GM23338 (cell line): ENCODE measurements at regions not wholly inside any gene's neighbourhood (a gene's known extent, or its start where the extent isn't known, plus 50 kb on each side); places are given as distances from the start of the nearest gene placed in this dataset.

Source experiments
- ATAC-seq: fragments of 200-7000 bp; cut with Tn5 transposase; 3 replicates; pipeline ENCODE4 v1.9.1; 2020
- DNase-seq: peaks from one replicate; pipeline ENCODE4 v3.0.0-alpha.2; 2015; ENCODE audit warnings: low spot score
- H2AFZ ChIP-seq: fragments of 200-600 bp; sonication (generic); 2 replicates; pipeline ENCODE4 v1.8.0; 2016; ENCODE audit warnings: antibody characterized with exemption, mild to moderate bottlenecking, moderate library complexity
- H3F3A ChIP-seq: fragments of 200-600 bp; sonication (generic); replicated peaks from 2 replicates; pipeline ENCODE4 v1.8.0; 2017; ENCODE audit warnings: antibody characterized with exemption, mixed run types, low read depth
- H3K27ac ChIP-seq: fragments of 200-600 bp; sonication (generic); 2 replicates; pipeline ENCODE4 v1.6.1; 2016; ENCODE audit warnings: low read depth
- H3K27me3 ChIP-seq: fragments of 200-600 bp; sonication (generic); 2 replicates; pipeline ENCODE4 v1.8.0; 2016; ENCODE audit warnings: mild to moderate bottlenecking, mixed run types, moderate library complexity; ENCODE audit not compliant: insufficient read depth
- H3K36me3 ChIP-seq: fragments of 200-600 bp; sonication (generic); 2 replicates; pipeline ENCODE4 v1.8.0; 2016; ENCODE audit warnings: mild to moderate bottlenecking; ENCODE audit not compliant: insufficient read depth
- H3K4me1 ChIP-seq: fragments of 200-600 bp; sonication (generic); 2 replicates; pipeline ENCODE4 v1.8.0; 2016; ENCODE audit warnings: mild to moderate bottlenecking, moderate library complexity; ENCODE audit not compliant: insufficient read depth
- H3K4me2 ChIP-seq: fragments of 200-600 bp; sonication (generic); 2 replicates; pipeline ENCODE4 v1.7.1; 2017; ENCODE audit warnings: mixed run types
- H3K4me3 ChIP-seq: fragments of 200-600 bp; sonication (generic); 2 replicates; pipeline ENCODE4 v1.6.1; 2016; ENCODE audit warnings: mixed run types
- H3K79me2 ChIP-seq: fragments of 200-600 bp; sonication (generic); replicated peaks from 2 replicates; pipeline ENCODE4 v1.8.0; 2017; ENCODE audit warnings: mild to moderate bottlenecking; ENCODE audit not compliant: insufficient read depth
- H3K9me2 ChIP-seq: fragments of 200-600 bp; sonication (generic); 2 replicates; pipeline ENCODE4 v1.8.0; 2017; ENCODE audit not compliant: insufficient read depth
- H4K20me1 ChIP-seq: fragments of 200-600 bp; sonication (generic); replicated peaks from 2 replicates; pipeline ENCODE4 v1.8.0; 2017; ENCODE audit warnings: mild to moderate bottlenecking; ENCODE audit not compliant: insufficient read depth
- H3K27ac Mint-ChIP-seq: 2 replicates; pipeline ENCODE4 v1.8.0; 2020; ENCODE audit warnings: inconsistent platforms, mild to moderate bottlenecking, moderate library complexity, mixed read lengths
- H3K27me3 Mint-ChIP-seq: 3 replicates; pipeline ENCODE4 v1.8.0; 2022; ENCODE audit warnings: low read depth, mild to moderate bottlenecking, moderate library complexity, mixed read lengths, inconsistent platforms; ENCODE audit not compliant: insufficient read depth, poor library complexity
- H3K36me3 Mint-ChIP-seq: 3 replicates; pipeline ENCODE4 v1.8.0; 2021; ENCODE audit warnings: low read depth, mild to moderate bottlenecking, inconsistent platforms, moderate library complexity, mixed read lengths
- H3K4me1 Mint-ChIP-seq: 3 replicates; pipeline ENCODE4 v1.8.0; 2020; ENCODE audit warnings: mild to moderate bottlenecking, inconsistent platforms, mixed read lengths
- H3K4me3 Mint-ChIP-seq: 3 replicates; pipeline ENCODE4 v1.8.0; 2021; ENCODE audit warnings: moderate library complexity, mild to moderate bottlenecking, inconsistent platforms, mixed read lengths
- H3K9me3 Mint-ChIP-seq: 3 replicates; pipeline ENCODE4 v1.8.0; 2020; ENCODE audit warnings: moderate library complexity, mild to moderate bottlenecking, inconsistent platforms, mixed read lengths
- CTCF ChIP-seq, 2 experiments: fragments of 200-600 bp in 1 of 2; sonication (generic) in 1 of 2; conservative IDR thresholded peaks; 2 replicates each; pipeline versions ENCODE4 v1.5.1 to v1.6.1; 2016 to 2017; ENCODE audit warnings: antibody characterized with exemption in 2 of 2, low read depth in 2 of 2, mild to moderate bottlenecking in 2 of 2, moderate library complexity in 1 of 2
- EZH2 ChIP-seq: fragments of 200-600 bp; sonication (generic); IDR thresholded peaks from one replicate; pipeline ENCODE4 v1.8.0; 2017; ENCODE audit warnings: antibody characterized with exemption, mild to moderate bottlenecking, low read depth; ENCODE audit not compliant: unreplicated experiment
- JUNB ChIP-seq: IDR thresholded peaks from one replicate; pipeline ENCODE4 v1.6.1; 2016; ENCODE audit warnings: antibody characterized with exemption; ENCODE audit not compliant: unreplicated experiment
- NANOG ChIP-seq: IDR thresholded peaks from 2 replicates; pipeline ENCODE4 v1.6.1; 2016; ENCODE audit warnings: antibody characterized with exemption, borderline replicate concordance
- STAT1 ChIP-seq: IDR thresholded peaks from one replicate; pipeline ENCODE4 v1.6.1; 2016; ENCODE audit warnings: antibody characterized with exemption; ENCODE audit not compliant: unreplicated experiment
- ZNF114 ChIP-seq: fragments of 250-450 bp; sonication (Bioruptor Pico); IDR thresholded peaks from 2 replicates; pipeline ENCODE4 v1.5.0; 2020; ENCODE audit warnings: mild to moderate bottlenecking, moderate library complexity
- ZNF331 ChIP-seq: fragments of 250-450 bp; sonication (Bioruptor Pico); IDR thresholded peaks from 2 replicates; pipeline ENCODE4 v1.5.0; 2020; ENCODE audit warnings: low read depth, mild to moderate bottlenecking, moderate library complexity
- TF ChIP-seq, protein P1 (sequence below): IDR thresholded peaks from 2 replicates; pipeline ENCODE4 v1.6.1; 2016; ENCODE audit warnings: antibody characterized with exemption
- TF ChIP-seq, protein P2 (sequence below): fragments of 250-450 bp; sonication (Bioruptor Pico); IDR thresholded peaks from 2 replicates; pipeline ENCODE4 v1.5.0; 2020; ENCODE audit warnings: mild to moderate bottlenecking, moderate library complexity
- TF ChIP-seq, protein P3 (sequence below): IDR thresholded peaks from one replicate; pipeline ENCODE4 v1.6.1; 2018; ENCODE audit warnings: antibody characterized with exemption; ENCODE audit not compliant: unreplicated experiment

DNA sequence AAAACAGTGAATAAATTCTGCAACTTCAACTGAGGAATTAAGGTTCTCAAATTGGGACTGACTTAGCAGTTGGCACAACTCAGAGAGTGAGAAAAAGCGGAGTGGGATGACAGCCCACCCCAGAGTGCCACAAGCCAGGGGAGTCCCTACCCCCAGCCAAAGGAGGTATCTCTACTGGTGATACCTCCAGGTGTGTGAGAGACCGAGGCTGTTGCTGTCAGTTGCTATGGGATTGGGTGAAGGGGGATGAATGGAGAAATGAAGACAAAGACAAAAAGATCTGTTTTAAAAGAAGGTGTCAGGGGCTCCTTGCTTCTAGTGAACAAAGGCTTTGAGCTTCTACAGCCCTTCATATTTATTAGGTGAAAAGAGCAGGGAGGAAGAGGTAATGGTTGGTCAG, 71.4 kb upstream of the UGT2B10 start:
- no peak overlapping the region for H3K4me3 Mint-ChIP-seq
- no peaks in the 10 kb centered on the region for H3K27me3 Mint-ChIP-seq
- no peak overlapping the region for H3K4me2 ChIP-seq
- no peak overlapping the region for H3K27ac ChIP-seq
- H3K4me1 Mint-ChIP-seq: no peaks in the 10 kb centered on the region
- H3K4me3 ChIP-seq: no peak overlapping the region
- H2AFZ ChIP-seq: no peak overlapping the region
- DNase-seq (no peak), ATAC-seq (no peak)
- TF ChIP-seq, protein P1, sequence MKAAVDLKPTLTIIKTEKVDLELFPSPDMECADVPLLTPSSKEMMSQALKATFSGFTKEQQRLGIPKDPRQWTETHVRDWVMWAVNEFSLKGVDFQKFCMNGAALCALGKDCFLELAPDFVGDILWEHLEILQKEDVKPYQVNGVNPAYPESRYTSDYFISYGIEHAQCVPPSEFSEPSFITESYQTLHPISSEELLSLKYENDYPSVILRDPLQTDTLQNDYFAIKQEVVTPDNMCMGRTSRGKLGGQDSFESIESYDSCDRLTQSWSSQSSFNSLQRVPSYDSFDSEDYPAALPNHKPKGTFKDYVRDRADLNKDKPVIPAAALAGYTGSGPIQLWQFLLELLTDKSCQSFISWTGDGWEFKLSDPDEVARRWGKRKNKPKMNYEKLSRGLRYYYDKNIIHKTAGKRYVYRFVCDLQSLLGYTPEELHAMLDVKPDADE: no peak
- TF ChIP-seq ZNF331 (no peak), STAT1 (no peak), ZNF114 (no peak), JUNB (no peak), EZH2 (no peak), CTCF (conservative IDR thresholded peaks at IDR 0.05; ENCODE audit: low read depth in 2 of 2) (no peak), NANOG (no peak)
- TF ChIP-seq, protein P2, sequence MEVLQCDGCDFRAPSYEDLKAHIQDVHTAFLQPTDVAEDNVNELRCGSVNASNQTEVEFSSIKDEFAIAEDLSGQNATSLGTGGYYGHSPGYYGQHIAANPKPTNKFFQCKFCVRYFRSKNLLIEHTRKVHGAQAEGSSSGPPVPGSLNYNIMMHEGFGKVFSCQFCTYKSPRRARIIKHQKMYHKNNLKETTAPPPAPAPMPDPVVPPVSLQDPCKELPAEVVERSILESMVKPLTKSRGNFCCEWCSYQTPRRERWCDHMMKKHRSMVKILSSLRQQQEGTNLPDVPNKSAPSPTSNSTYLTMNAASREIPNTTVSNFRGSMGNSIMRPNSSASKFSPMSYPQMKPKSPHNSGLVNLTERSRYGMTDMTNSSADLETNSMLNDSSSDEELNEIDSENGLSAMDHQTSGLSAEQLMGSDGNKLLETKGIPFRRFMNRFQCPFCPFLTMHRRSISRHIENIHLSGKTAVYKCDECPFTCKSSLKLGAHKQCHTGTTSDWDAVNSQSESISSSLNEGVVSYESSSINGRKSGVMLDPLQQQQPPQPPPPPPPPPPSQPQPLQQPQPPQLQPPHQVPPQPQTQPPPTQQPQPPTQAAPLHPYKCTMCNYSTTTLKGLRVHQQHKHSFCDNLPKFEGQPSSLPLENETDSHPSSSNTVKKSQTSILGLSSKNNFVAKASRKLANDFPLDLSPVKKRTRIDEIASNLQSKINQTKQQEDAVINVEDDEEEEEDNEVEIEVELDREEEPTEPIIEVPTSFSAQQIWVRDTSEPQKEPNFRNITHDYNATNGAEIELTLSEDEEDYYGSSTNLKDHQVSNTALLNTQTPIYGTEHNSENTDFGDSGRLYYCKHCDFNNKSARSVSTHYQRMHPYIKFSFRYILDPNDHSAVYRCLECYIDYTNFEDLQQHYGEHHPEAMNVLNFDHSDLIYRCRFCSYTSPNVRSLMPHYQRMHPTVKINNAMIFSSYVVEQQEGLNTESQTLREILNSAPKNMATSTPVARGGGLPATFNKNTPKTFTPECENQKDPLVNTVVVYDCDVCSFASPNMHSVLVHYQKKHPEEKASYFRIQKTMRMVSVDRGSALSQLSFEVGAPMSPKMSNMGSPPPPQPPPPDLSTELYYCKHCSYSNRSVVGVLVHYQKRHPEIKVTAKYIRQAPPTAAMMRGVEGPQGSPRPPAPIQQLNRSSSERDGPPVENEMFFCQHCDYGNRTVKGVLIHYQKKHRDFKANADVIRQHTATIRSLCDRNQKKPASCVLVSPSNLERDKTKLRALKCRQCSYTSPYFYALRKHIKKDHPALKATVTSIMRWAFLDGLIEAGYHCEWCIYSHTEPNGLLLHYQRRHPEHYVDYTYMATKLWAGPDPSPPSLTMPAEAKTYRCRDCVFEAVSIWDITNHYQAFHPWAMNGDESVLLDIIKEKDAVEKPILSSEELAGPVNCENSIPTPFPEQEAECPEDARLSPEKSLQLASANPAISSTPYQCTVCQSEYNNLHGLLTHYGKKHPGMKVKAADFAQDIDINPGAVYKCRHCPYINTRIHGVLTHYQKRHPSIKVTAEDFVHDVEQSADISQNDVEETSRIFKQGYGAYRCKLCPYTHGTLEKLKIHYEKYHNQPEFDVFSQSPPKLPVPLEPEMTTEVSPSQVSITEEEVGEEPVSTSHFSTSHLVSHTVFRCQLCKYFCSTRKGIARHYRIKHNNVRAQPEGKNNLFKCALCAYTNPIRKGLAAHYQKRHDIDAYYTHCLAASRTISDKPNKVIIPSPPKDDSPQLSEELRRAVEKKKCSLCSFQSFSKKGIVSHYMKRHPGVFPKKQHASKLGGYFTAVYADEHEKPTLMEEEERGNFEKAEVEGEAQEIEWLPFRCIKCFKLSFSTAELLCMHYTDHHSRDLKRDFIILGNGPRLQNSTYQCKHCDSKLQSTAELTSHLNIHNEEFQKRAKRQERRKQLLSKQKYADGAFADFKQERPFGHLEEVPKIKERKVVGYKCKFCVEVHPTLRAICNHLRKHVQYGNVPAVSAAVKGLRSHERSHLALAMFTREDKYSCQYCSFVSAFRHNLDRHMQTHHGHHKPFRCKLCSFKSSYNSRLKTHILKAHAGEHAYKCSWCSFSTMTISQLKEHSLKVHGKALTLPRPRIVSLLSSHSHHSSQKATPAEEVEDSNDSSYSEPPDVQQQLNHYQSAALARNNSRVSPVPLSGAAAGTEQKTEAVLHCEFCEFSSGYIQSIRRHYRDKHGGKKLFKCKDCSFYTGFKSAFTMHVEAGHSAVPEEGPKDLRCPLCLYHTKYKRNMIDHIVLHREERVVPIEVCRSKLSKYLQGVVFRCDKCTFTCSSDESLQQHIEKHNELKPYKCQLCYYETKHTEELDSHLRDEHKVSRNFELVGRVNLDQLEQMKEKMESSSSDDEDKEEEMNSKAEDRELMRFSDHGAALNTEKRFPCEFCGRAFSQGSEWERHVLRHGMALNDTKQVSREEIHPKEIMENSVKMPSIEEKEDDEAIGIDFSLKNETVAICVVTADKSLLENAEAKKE (CRISPR knock-in tag): no peak
- TF ChIP-seq, protein P3, sequence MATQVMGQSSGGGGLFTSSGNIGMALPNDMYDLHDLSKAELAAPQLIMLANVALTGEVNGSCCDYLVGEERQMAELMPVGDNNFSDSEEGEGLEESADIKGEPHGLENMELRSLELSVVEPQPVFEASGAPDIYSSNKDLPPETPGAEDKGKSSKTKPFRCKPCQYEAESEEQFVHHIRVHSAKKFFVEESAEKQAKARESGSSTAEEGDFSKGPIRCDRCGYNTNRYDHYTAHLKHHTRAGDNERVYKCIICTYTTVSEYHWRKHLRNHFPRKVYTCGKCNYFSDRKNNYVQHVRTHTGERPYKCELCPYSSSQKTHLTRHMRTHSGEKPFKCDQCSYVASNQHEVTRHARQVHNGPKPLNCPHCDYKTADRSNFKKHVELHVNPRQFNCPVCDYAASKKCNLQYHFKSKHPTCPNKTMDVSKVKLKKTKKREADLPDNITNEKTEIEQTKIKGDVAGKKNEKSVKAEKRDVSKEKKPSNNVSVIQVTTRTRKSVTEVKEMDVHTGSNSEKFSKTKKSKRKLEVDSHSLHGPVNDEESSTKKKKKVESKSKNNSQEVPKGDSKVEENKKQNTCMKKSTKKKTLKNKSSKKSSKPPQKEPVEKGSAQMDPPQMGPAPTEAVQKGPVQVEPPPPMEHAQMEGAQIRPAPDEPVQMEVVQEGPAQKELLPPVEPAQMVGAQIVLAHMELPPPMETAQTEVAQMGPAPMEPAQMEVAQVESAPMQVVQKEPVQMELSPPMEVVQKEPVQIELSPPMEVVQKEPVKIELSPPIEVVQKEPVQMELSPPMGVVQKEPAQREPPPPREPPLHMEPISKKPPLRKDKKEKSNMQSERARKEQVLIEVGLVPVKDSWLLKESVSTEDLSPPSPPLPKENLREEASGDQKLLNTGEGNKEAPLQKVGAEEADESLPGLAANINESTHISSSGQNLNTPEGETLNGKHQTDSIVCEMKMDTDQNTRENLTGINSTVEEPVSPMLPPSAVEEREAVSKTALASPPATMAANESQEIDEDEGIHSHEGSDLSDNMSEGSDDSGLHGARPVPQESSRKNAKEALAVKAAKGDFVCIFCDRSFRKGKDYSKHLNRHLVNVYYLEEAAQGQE: no peak
- H3K36me3 Mint-ChIP-seq: no peaks in the 10 kb centered on the region
- H3K79me2 ChIP-seq: no peaks in the 10 kb centered on the region
- no peaks in the 10 kb centered on the region for H3K9me2 ChIP-seq
- no peaks in the 10 kb centered on the region for H4K20me1 ChIP-seq
- H3K36me3 ChIP-seq: no peaks in the 10 kb centered on the region
- peaks cover 6% of the 10 kb centered on the region; the same call in 1 of the 3 replicates for H3K9me3 Mint-ChIP-seq
- no peaks in the 10 kb centered on the region for H3K27me3 ChIP-seq
- no peaks in the 10 kb centered on the region for H3K4me1 ChIP-seq
- H3F3A ChIP-seq: no peaks in the 10 kb centered on the region
- no peak overlapping the region for H3K27ac Mint-ChIP-seq
